Cardiac muscle cell (in vitro differentiated cells and primary cell): ENCODE measurements at regions not wholly inside any gene's neighbourhood (a gene's known extent, or its start where the extent isn't known, plus 50 kb on each side); places are given as distances from the start of the nearest gene placed in this dataset.

Experiments
- DNase-seq, 2 donors: peaks; one replicate each; pipeline versions ENCODE4 v3.0.0 to v3.0.0-alpha.2; 2010 to 2017; ENCODE audit warnings: low read depth in 1 of 2, low spot score in 1 of 2
- H3K27ac ChIP-seq: fragments of 200-600 bp; sonication (generic); 2 replicates; pipeline ENCODE4 v1.5.1; 2016
- H3K27me3 ChIP-seq: fragments of 200-600 bp; sonication (generic); 2 replicates; pipeline ENCODE4 v1.6.0; 2016; ENCODE audit warnings: control low read depth
- H3K36me3 ChIP-seq: fragments of 200-600 bp; sonication (generic); 2 replicates; pipeline ENCODE4 v1.5.1; 2016; ENCODE audit warnings: control low read depth
- H3K4me1 ChIP-seq: fragments of 200-600 bp; sonication (generic); 2 replicates; pipeline ENCODE4 v1.8.1; 2017; ENCODE audit warnings: low read depth, mild to moderate bottlenecking, mixed run types
- H3K4me3 ChIP-seq: fragments of 200-600 bp; sonication (generic); 2 replicates; pipeline ENCODE4 v1.5.1; 2016; ENCODE audit warnings: mild to moderate bottlenecking
- H3K9me3 ChIP-seq: fragments of 200-600 bp; sonication (generic); 2 replicates; pipeline ENCODE4 v1.5.1; 2017; ENCODE audit warnings: low read depth, mild to moderate bottlenecking, control low read depth
- CTCF ChIP-seq: IDR thresholded peaks from 2 replicates; pipeline ENCODE4 v1.5.1; 2012; ENCODE audit warnings: low read depth, mild to moderate bottlenecking, low read length

DNA sequence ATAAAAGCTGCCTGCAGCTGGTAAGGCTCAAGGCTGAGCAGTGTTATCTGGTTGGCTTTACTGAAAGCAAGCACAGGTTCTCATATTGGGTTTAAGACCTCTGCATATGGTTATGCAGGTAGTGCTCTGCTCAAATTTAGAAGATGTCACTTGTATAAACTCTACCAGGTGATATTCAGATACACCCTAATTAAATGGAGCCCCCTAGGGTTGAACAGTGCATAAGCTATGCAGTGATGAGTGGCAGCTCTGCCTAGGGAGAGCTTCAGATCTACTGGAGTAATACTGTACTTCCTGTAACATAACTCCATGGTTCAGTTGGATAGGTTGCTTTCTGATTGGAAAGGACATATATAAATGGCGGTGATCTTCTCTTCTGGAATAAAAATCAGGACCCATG, 222.7 kb downstream of the CYRIA start:
- no peak overlapping the region for H3K27ac ChIP-seq
- H3K4me1 ChIP-seq, result no peaks in the 10 kb centered on the region
- no peak for TF ChIP-seq CTCF
- no peaks in the 10 kb centered on the region for H3K9me3 ChIP-seq
- no peaks in the 10 kb centered on the region for H3K36me3 ChIP-seq
- no peak for DNase-seq
- H3K4me3 ChIP-seq, result no peak overlapping the region
- H3K27me3 ChIP-seq, result no peaks in the 10 kb centered on the region

GRCh38 chr2:16441431-16441830, 224.2 kb downstream of the CYRIA start:
- Histone ChIP-seq H3K4me3 (no peak overlapping the region), H3K27me3 (no peaks in the 10 kb centered on the region), H3K27ac (no peak overlapping the region), H3K4me1 (no peaks in the 10 kb centered on the region), H3K9me3 (no peaks in the 10 kb centered on the region), H3K36me3 (no peaks in the 10 kb centered on the region)
- DNase-seq, result no peak
- no peak for TF ChIP-seq CTCF

DNA sequence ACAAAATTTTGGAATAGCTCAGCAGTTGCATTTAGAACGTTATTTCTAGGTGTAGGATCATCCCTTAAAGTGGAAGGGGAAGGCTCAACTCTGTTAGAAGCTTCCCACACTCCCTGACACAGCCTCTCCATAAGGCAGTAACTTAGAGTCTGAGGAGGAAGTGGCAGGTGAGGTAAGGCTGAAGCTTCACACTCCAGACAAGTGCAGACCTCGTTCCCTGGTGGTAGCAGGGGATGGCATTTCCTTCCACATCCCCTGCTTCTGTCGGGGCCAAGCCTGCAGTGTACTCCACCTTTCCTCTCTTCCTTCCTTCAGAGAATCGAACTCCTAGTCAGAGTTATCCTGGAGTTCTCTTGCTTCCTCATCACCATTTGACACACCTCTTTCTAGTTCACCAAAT, 224.7 kb downstream of the CYRIA start:
- Histone ChIP-seq H3K9me3 (no peaks in the 10 kb centered on the region), H3K27me3 (no peaks in the 10 kb centered on the region), H3K4me1 (no peaks in the 10 kb centered on the region), H3K4me3 (no peak overlapping the region), H3K27ac (no peak overlapping the region), H3K36me3 (no peaks in the 10 kb centered on the region)
- TF ChIP-seq CTCF, result no peak
- no peak for DNase-seq

GRCh38 chr2:16438613-16439321, 226.9 kb downstream of the CYRIA start:
- no peak overlapping the region for H3K4me3 ChIP-seq
- no peaks in the 10 kb centered on the region for H3K27me3 ChIP-seq
- H3K9me3 ChIP-seq, result no peaks in the 10 kb centered on the region
- peaks cover 6% of the 10 kb centered on the region for H3K4me1 ChIP-seq
- DNase-seq, result no peak
- no peaks in the 10 kb centered on the region for H3K36me3 ChIP-seq
- TF ChIP-seq CTCF, result no peak
- H3K27ac ChIP-seq, result no peak overlapping the region

DNA sequence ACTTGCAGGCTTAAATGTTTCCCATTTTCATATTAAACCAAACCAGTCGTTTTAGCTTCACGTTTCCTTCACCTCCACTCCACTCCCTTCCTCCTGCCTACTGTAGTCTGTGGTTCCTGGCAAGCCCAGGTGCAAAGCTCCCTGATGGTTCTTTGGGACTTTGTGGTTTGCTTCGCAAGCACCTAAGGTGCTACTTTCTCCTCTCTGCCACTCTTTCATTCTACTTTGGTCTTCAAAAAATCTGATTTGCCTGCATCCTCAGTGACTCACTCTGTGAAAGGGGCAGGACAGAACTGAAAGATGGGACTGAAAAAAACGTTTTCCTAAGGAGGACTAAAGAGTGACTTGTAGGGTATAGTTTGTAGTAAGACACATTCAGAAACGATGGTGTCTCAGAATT, 228.4 kb downstream of the CYRIA start:
- Histone ChIP-seq H3K4me1 (peaks cover 6% of the 10 kb centered on the region), H3K27ac (no peak overlapping the region), H3K4me3 (no peak overlapping the region), H3K27me3 (no peaks in the 10 kb centered on the region), H3K9me3 (no peaks in the 10 kb centered on the region), H3K36me3 (no peaks in the 10 kb centered on the region)
- TF ChIP-seq CTCF, result no peak
- no peak for DNase-seq

GRCh38 chr2:16434393-16434792, 231.2 kb downstream of the CYRIA start:
- no peaks in the 10 kb centered on the region for H3K27me3 ChIP-seq

More at GRCh38 chr2:16434393-16434792, 231.2 kb downstream of the CYRIA start:
- Histone ChIP-seq H3K4me1 (peaks cover 6% of the 10 kb centered on the region), H3K4me3 (no peak overlapping the region), H3K36me3 (no peaks in the 10 kb centered on the region), H3K27ac (no peak overlapping the region), H3K9me3 (no peaks in the 10 kb centered on the region)
- TF ChIP-seq CTCF, result no peak
- no peak for DNase-seq
